ENCODE measurements at regions not wholly inside any gene's neighbourhood (a gene's known extent, or its start where the extent isn't known, plus 50 kb on each side); places are given as distances from the start of the nearest gene placed in this dataset.

- no peak for TF ChIP-seq CTCF (IDR thresholded peaks at IDR 0.05; ENCODE audit: low read depth, low read length, poor library complexity, severe bottlenecking)
- no peak for TF ChIP-seq EZH2phosphoT487 (IDR thresholded peaks at IDR 0.05; ENCODE audit: borderline replicate concordance, low read length)
These were observed 444.5 kb downstream of the PREX1 start for GRCh38 chr20:48383252-48383651.
